ENCODE measurements at regions not wholly inside any gene's neighbourhood (a gene's known extent, or its start where the extent isn't known, plus 50 kb on each side); places are given as distances from the start of the nearest gene placed in this dataset.

DNA sequence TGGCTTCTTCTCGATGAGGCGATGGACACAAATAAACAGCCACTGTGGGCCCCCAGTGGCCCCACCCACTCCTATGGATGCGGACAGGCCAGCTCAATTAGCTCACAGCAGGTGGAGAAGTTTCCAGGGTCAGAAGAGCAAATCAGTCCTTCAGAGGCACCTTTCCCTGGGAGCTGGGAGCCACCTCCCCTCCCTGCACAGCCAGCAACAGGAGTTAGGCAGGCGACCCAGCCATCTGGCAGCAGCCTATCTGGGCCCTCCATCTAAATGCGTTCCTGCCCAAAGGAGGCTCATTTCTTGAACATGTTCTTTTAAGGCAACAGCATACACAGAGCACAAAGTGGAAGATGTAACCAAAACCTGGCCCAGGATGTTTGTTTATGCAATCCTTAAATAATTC is 211.9 kb upstream of the ARRDC4 start:
- intact Hi-C loops (cut with DNase I; ENCODE audit: low total_unique reads), result no loop called here
- no peak for DNase-seq

GRCh38 chr15:97750060-97750459 is 210.4 kb upstream of the ARRDC4 start:
- Histone ChIP-seq H3K9me3 (no peaks in the 10 kb centered on the region), H3K27ac (no peak overlapping the region), H3K36me3 (no peaks in the 10 kb centered on the region), H3K4me1 (no peaks in the 10 kb centered on the region), H3K4me3 (no peak overlapping the region), H3K27me3 (no peaks in the 10 kb centered on the region)
- intact Hi-C loops (cut with DNase I; ENCODE audit: low total_unique reads), result no loop called here
- no peak for DNase-seq
- TF ChIP-seq, protein P1, sequence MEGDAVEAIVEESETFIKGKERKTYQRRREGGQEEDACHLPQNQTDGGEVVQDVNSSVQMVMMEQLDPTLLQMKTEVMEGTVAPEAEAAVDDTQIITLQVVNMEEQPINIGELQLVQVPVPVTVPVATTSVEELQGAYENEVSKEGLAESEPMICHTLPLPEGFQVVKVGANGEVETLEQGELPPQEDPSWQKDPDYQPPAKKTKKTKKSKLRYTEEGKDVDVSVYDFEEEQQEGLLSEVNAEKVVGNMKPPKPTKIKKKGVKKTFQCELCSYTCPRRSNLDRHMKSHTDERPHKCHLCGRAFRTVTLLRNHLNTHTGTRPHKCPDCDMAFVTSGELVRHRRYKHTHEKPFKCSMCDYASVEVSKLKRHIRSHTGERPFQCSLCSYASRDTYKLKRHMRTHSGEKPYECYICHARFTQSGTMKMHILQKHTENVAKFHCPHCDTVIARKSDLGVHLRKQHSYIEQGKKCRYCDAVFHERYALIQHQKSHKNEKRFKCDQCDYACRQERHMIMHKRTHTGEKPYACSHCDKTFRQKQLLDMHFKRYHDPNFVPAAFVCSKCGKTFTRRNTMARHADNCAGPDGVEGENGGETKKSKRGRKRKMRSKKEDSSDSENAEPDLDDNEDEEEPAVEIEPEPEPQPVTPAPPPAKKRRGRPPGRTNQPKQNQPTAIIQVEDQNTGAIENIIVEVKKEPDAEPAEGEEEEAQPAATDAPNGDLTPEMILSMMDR (IDR thresholded peaks at IDR 0.05), result no peak

More for the DNA sequence above, 211.9 kb upstream of the ARRDC4 start:
- no peak overlapping the region for H3K27ac ChIP-seq
- H3K36me3 ChIP-seq, result no peaks in the 10 kb centered on the region
- H3K4me1 ChIP-seq, result no peaks in the 10 kb centered on the region
- no peaks in the 10 kb centered on the region for H3K27me3 ChIP-seq
- TF ChIP-seq, protein P1 (IDR thresholded peaks at IDR 0.05), result no peak
- no peak overlapping the region for H3K4me3 ChIP-seq
- H3K9me3 ChIP-seq, result no peaks in the 10 kb centered on the region

GRCh38 chr15:97755726-97756125 is 204.8 kb upstream of the ARRDC4 start:
- TF ChIP-seq, protein P1 (IDR thresholded peaks at IDR 0.05), result no peak

DNA sequence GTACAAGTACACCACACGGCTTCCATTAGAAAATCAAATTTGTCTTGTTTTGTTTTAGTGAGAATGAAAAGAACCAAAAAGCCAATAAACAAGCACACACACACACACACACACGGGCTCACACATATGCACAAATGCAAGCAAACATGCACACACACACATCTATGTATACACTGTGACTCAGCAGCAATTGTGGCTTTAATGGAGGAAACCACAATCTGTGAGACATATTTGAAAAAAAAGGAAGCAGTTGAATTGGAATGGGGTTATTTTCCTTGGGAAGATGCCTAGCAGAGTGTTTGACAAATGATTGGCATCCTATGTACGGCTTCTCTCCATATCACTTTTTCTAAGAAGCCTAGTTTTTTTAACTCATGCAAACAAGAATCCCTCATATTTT is 201.1 kb upstream of the ARRDC4 start:
- Histone ChIP-seq H3K9me3 (no peaks in the 10 kb centered on the region), H3K4me1 (no peaks in the 10 kb centered on the region), H3K36me3 (no peaks in the 10 kb centered on the region), H3K27ac (no peak overlapping the region), H3K27me3 (peaks cover 0 to 2% of the 10 kb centered on the region in 2 donors), H3K4me3 (no peak overlapping the region)
- TF ChIP-seq, protein P1 (IDR thresholded peaks at IDR 0.05), result no peak
- no peak for DNase-seq
- intact Hi-C loops (cut with DNase I; ENCODE audit: low total_unique reads), result loop anchor here (5.0 kb wide), 1 partner anchor 1402 kb away; no protein-coding TSS in a partner anchor

More at GRCh38 chr15:97755726-97756125, 204.8 kb upstream of the ARRDC4 start:
- Histone ChIP-seq H3K4me3 (no peak overlapping the region), H3K4me1 (no peaks in the 10 kb centered on the region), H3K9me3 (no peaks in the 10 kb centered on the region), H3K27me3 (peaks cover 0 to 2% of the 10 kb centered on the region in 2 donors), H3K36me3 (no peaks in the 10 kb centered on the region), H3K27ac (no peak overlapping the region)
- DNase-seq, result no peak
- intact Hi-C loops (cut with DNase I; ENCODE audit: low total_unique reads), result loop anchor here (5.0 kb wide), 1 partner anchor 1398 kb away; no protein-coding TSS in a partner anchor

DNA sequence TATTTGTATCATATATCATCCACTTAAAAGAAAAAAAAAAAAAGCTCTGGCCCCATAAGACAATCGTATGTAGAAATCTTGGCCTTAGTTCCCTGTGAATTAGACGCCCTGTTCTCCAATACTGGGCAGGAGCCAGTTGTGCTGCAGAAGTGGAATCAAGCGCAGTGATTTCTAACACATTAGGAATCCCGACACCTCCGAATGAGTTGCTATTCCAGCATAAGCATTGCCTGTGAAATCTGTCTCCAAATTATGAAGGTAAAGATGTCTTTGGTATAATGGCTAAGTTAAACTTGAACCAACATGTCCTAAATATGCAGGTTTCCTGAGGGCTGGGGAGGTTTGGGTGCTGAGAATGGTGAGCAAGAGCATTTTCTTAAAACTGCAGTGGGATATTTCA is 199.4 kb upstream of the ARRDC4 start:
- Histone ChIP-seq H3K36me3 (no peaks in the 10 kb centered on the region), H3K4me1 (no peaks in the 10 kb centered on the region), H3K27ac (no peak overlapping the region), H3K27me3 (no peaks in the 10 kb centered on the region), H3K4me3 (no peak overlapping the region), H3K9me3 (no peaks in the 10 kb centered on the region)
- intact Hi-C loops (cut with DNase I; ENCODE audit: low total_unique reads), result no loop called here
- TF ChIP-seq, protein P1 (IDR thresholded peaks at IDR 0.05), result no peak
- no peak for DNase-seq

DNA sequence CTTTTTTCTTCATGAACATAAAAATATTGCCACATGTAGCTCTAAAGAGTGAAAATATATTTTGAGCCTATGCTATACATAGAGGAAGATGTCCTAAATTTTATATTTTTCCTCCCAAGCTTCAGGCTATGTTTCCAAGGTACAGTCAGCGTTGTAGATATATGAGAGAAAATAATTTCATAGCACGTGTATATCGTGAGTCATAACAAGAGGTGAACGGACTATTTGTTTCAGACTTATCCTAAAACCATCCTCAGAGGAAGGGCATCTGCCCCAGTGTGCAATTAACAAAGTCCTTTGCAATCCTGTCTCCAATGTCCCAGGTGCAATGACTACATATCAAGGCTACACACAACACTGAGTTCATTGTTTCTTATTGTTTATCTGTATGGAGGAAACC is 177.3 kb upstream of the ARRDC4 start:
- no peaks in the 10 kb centered on the region for H3K4me1 ChIP-seq
- H3K27me3 ChIP-seq, result no peaks in the 10 kb centered on the region
- H3K9me3 ChIP-seq, result no peaks in the 10 kb centered on the region
- TF ChIP-seq, protein P1 (IDR thresholded peaks at IDR 0.05), result no peak
- no peaks in the 10 kb centered on the region for H3K36me3 ChIP-seq
- H3K4me3 ChIP-seq, result no peak overlapping the region
- intact Hi-C loops (cut with DNase I; ENCODE audit: low total_unique reads), result no loop called here
- no peak overlapping the region for H3K27ac ChIP-seq
- no peak for DNase-seq

Data from tibial artery (tissue), 4 donors.